Neural progenitor cell (in vitro differentiated cells): ENCODE measurements at regions not wholly inside any gene's neighbourhood (a gene's known extent, or its start where the extent isn't known, plus 50 kb on each side); places are given as distances from the start of the nearest gene placed in this dataset.

Experiments
- DNase-seq: peaks from one replicate; pipeline ENCODE4 v3.0.0-alpha.2; 2016; ENCODE audit warnings: low spot score
- H2AFZ ChIP-seq: fragments of 200-600 bp; sonication (generic); replicated peaks from 2 replicates; pipeline ENCODE4 v1.6.1; 2016; ENCODE audit warnings: antibody characterized with exemption
- H3F3A ChIP-seq: fragments of 200-600 bp; sonication (generic); 2 replicates; pipeline ENCODE4 v1.6.1; 2016; ENCODE audit warnings: antibody characterized with exemption, low read depth
- H3K27ac ChIP-seq: fragments of 200-600 bp; sonication (generic); 2 replicates; pipeline ENCODE4 v1.5.1; 2016; ENCODE audit warnings: mild to moderate bottlenecking
- H3K27me3 ChIP-seq: fragments of 200-600 bp; sonication (generic); 2 replicates; pipeline ENCODE4 v1.6.1; 2016; ENCODE audit warnings: mild to moderate bottlenecking, moderate library complexity
- H3K36me3 ChIP-seq: fragments of 200-600 bp; sonication (generic); 2 replicates; pipeline ENCODE4 v1.5.1; 2016
- H3K4me1 ChIP-seq: fragments of 200-600 bp; sonication (generic); 2 replicates; pipeline ENCODE4 v1.6.1; 2016; ENCODE audit warnings: mixed run types
- H3K4me2 ChIP-seq: fragments of 200-600 bp; sonication (generic); 2 replicates; pipeline ENCODE4 v1.6.1; 2016
- H3K4me3 ChIP-seq: fragments of 200-600 bp; sonication (generic); 2 replicates; pipeline ENCODE4 v1.5.1; 2016
- H3K79me2 ChIP-seq: fragments of 200-600 bp; sonication (generic); 2 replicates; pipeline ENCODE4 v1.6.1; 2016; ENCODE audit warnings: low read depth
- H3K9ac ChIP-seq: fragments of 200-600 bp; sonication (generic); 2 replicates; pipeline ENCODE4 v1.6.1; 2016
- H3K9me3 ChIP-seq: fragments of 200-600 bp; sonication (generic); 2 replicates; pipeline ENCODE4 v1.5.1; 2016; ENCODE audit warnings: low read depth
- H4K20me1 ChIP-seq: fragments of 200-600 bp; sonication (generic); 2 replicates; pipeline ENCODE4 v1.6.1; 2016; ENCODE audit warnings: low read depth
- H3K27ac Mint-ChIP-seq: 3 replicates; pipeline ENCODE4 v1.8.0; 2021; ENCODE audit warnings: mixed read lengths
- H3K27me3 Mint-ChIP-seq: 2 replicates; pipeline ENCODE4 v1.8.0; 2022; ENCODE audit warnings: low read depth, mild to moderate bottlenecking, inconsistent platforms, moderate library complexity, mixed read lengths; ENCODE audit not compliant: insufficient read depth
- H3K36me3 Mint-ChIP-seq: 3 replicates; pipeline ENCODE4 v1.8.0; 2021; ENCODE audit warnings: mixed read lengths
- H3K4me1 Mint-ChIP-seq: 3 replicates; pipeline ENCODE4 v1.8.0; 2021; ENCODE audit warnings: mixed read lengths
- H3K4me3 Mint-ChIP-seq: 3 replicates; pipeline ENCODE4 v1.8.0; 2021; ENCODE audit warnings: mild to moderate bottlenecking, moderate library complexity, mixed read lengths
- H3K9me3 Mint-ChIP-seq: 3 replicates; pipeline ENCODE4 v1.8.0; 2020; ENCODE audit warnings: mixed read lengths
- EZH2 ChIP-seq: fragments of 200-600 bp; sonication (generic); IDR thresholded peaks from 2 replicates; pipeline ENCODE4 v1.6.1; 2017; ENCODE audit warnings: antibody characterized with exemption, mild to moderate bottlenecking, moderate library complexity
- EZH2phosphoT487 ChIP-seq: fragments of 200-600 bp; sonication (generic); IDR thresholded peaks from 2 replicates; pipeline ENCODE4 v1.6.1; 2017; ENCODE audit warnings: antibody characterized with exemption
- TF ChIP-seq, protein P1 (sequence below): fragments of 200-600 bp; sonication (generic); IDR thresholded peaks from 2 replicates; pipeline ENCODE4 v1.5.1; 2017; ENCODE audit warnings: antibody characterized with exemption, mild to moderate bottlenecking

DNA sequence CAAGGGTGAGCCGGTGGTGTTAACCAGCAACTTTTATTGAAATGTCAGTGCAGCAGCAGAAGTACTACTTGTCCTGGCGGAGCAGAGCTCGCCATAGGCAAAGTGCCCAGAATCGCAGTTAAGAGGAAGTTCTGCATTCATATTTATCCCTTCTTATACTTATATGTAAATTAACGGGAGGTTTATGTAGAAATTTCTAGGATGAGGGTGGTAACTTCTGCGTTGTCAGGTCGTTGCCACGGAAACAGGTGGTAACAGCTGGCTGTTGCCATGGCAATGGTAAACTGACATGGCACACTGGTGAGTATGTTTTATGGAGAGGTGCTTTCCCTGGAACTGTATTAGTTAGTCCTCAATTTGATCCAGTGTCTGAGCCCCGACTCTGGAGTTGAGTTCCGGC is 2494.9 kb upstream of the PCDH20 start:
- Histone ChIP-seq H3K27me3 (no peaks in the 10 kb centered on the region), H3K9me3 (no peaks in the 10 kb centered on the region), H3K79me2 (no peaks in the 10 kb centered on the region), H3F3A (no peaks in the 10 kb centered on the region), H3K36me3 (no peaks in the 10 kb centered on the region), H2AFZ (no peak overlapping the region), H3K4me1 (no peaks in the 10 kb centered on the region), H3K27ac (no peak overlapping the region), H4K20me1 (no peaks in the 10 kb centered on the region), H3K4me3 (no peak overlapping the region), H3K4me2 (no peak overlapping the region), H3K9ac (no peak overlapping the region)
- Mint-ChIP-seq H3K27ac (no peak overlapping the region), H3K27me3 (no peaks in the 10 kb centered on the region), H3K4me1 (peaks cover 15% of the 10 kb centered on the region), H3K9me3 (no peaks in the 10 kb centered on the region), H3K4me3 (no peak overlapping the region), H3K36me3 (no peaks in the 10 kb centered on the region)
- peak; percentile 66 for DNase-seq
- TF ChIP-seq, protein P1, sequence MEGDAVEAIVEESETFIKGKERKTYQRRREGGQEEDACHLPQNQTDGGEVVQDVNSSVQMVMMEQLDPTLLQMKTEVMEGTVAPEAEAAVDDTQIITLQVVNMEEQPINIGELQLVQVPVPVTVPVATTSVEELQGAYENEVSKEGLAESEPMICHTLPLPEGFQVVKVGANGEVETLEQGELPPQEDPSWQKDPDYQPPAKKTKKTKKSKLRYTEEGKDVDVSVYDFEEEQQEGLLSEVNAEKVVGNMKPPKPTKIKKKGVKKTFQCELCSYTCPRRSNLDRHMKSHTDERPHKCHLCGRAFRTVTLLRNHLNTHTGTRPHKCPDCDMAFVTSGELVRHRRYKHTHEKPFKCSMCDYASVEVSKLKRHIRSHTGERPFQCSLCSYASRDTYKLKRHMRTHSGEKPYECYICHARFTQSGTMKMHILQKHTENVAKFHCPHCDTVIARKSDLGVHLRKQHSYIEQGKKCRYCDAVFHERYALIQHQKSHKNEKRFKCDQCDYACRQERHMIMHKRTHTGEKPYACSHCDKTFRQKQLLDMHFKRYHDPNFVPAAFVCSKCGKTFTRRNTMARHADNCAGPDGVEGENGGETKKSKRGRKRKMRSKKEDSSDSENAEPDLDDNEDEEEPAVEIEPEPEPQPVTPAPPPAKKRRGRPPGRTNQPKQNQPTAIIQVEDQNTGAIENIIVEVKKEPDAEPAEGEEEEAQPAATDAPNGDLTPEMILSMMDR, result no peak
- no peak for TF ChIP-seq EZH2phosphoT487
- TF ChIP-seq EZH2, result no peak

DNA sequence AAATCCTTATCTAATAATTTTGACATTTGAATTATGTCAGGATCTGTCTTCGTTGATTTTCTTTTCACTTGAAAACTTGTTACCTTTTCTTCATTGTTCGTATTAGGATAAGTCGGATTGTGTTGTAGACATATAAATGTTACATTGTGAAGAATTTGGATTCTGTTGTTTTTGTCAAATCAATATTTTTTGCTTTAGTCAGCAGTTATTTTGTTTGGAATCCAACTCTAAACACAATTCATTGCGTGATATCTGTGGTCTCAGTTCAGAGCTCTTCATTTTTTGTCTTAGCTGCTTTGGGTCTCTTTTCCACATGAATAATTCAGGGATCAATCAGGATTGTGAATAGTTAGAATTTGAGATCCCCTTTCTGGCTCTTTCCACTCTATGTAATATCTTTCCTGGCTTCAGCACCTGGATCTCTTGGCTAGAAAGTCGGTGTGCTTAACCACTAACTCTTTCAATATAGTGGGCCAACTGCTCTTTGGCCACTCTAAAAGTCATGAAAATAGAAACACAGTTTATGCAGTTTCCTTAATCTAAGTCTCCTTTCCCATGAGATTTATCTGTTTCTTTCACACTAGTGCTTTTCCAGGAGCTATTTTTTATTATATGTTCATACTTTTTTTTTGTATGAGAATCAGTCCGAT is 2494.2 kb upstream of the PCDH20 start:
- H3K9ac ChIP-seq, result no peak overlapping the region
- Mint-ChIP-seq H3K9me3 (no peaks in the 10 kb centered on the region), H3K27ac (no peak overlapping the region), H3K27me3 (no peaks in the 10 kb centered on the region), H3K4me3 (no peak overlapping the region), H3K4me1 (peaks cover 15% of the 10 kb centered on the region), H3K36me3 (no peaks in the 10 kb centered on the region)
- TF ChIP-seq EZH2 (no peak), EZH2phosphoT487 (no peak)
- TF ChIP-seq, protein P1, result no peak
- H3K4me3 ChIP-seq, result no peak overlapping the region
- H3F3A ChIP-seq, result no peaks in the 10 kb centered on the region
- no peak overlapping the region for H3K27ac ChIP-seq
- H3K27me3 ChIP-seq, result no peaks in the 10 kb centered on the region
- no peaks in the 10 kb centered on the region for H4K20me1 ChIP-seq
- no peak overlapping the region for H2AFZ ChIP-seq
- H3K79me2 ChIP-seq, result no peaks in the 10 kb centered on the region
- no peaks in the 10 kb centered on the region for H3K4me1 ChIP-seq
- no peak for DNase-seq
- no peak overlapping the region for H3K4me2 ChIP-seq
- no peaks in the 10 kb centered on the region for H3K9me3 ChIP-seq
- no peaks in the 10 kb centered on the region for H3K36me3 ChIP-seq

DNA sequence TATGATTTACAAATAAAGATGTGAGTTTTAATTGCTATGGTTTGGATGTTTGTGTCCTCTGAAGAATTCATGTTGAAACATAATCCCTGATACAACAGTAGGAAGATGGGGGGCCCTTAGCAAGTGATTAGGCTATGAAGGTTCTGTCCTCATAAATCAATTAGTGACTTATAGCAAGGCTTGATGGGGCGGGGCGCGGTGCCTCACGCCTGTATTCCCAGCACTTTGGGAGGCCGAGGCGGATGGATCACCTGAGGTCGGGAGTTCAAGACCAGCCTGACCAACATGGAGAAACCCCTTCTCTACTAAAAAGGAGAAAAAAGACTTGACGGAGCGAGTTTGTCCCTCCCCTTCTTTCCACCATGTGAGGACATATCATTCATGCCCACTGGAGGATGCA is 2486.5 kb upstream of the PCDH20 start:
- Mint-ChIP-seq H3K36me3 (no peaks in the 10 kb centered on the region), H3K9me3 (peaks cover 4% of the 10 kb centered on the region), H3K4me1 (no peaks in the 10 kb centered on the region), H3K27ac (no peak overlapping the region), H3K27me3 (no peaks in the 10 kb centered on the region), H3K4me3 (no peak overlapping the region)
- Histone ChIP-seq H3K79me2 (no peaks in the 10 kb centered on the region), H3K9me3 (no peaks in the 10 kb centered on the region), H2AFZ (no peak overlapping the region), H3K4me3 (no peak overlapping the region), H3K36me3 (no peaks in the 10 kb centered on the region), H3K27ac (no peak overlapping the region), H3K4me2 (no peak overlapping the region), H3F3A (no peaks in the 10 kb centered on the region), H3K27me3 (no peaks in the 10 kb centered on the region), H3K9ac (no peak overlapping the region), H3K4me1 (no peaks in the 10 kb centered on the region), H4K20me1 (no peaks in the 10 kb centered on the region)
- TF ChIP-seq EZH2 (no peak), EZH2phosphoT487 (no peak)
- TF ChIP-seq, protein P1, result no peak
- no peak for DNase-seq
